OCI-LY1 (cell line): ENCODE measurements at regions not wholly inside any gene's neighbourhood (a gene's known extent, or its start where the extent isn't known, plus 50 kb on each side); places are given as distances from the start of the nearest gene placed in this dataset.

ENCODE experiments used
- CTCF ChIP-seq: fragments of 200-600 bp; sonication (generic), shearing (Covaris generic); IDR thresholded peaks from 2 replicates; pipeline ENCODE4 v1.5.1; 2017; ENCODE audit warnings: mild to moderate bottlenecking, antibody characterized with exemption, low read length, moderate library complexity, mixed read lengths
- EZH2 ChIP-seq: fragments of 200-600 bp; sonication (generic), shearing (Covaris generic); IDR thresholded peaks from 2 replicates; pipeline ENCODE4 v1.8.0; 2017; ENCODE audit warnings: borderline replicate concordance, mixed run types, mild to moderate bottlenecking, antibody characterized with exemption, low read length, moderate library complexity, mixed read lengths

GRCh38 chr6:15811107-15811506, 148.3 kb upstream of the DTNBP1 start:
- TF ChIP-seq CTCF (no peak), EZH2 (no peak)
